ENCODE measurements at regions not wholly inside any gene's neighbourhood (a gene's known extent, or its start where the extent isn't known, plus 50 kb on each side); places are given as distances from the start of the nearest gene placed in this dataset.

DNA sequence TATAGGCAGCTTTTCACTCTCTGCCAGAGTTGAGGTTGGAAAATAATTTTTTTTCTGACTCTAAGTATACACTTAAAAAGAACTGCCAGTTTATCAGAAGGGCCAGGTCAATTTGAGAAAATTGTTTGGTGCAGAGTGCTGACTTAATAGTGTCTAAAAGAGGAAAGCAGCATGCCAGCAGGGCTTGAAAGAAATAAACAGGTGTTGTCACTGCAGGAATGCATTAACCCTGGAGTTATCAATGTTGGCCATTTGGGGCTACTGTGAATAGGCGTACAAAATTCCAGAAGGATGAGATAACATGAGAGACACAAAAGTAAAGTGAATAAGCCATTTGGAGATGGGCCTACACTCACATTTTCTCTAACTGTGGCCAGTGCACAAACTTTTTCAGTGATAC is 220.6 kb upstream of the PLD5 start:
- Histone ChIP-seq H3K9me3 (ENCODE audit: control extremely low read depth in 1 of 5, control insufficient read depth in 4 of 5, insufficient read depth in 2 of 5, low read depth in 1 of 5, low read length in 4 of 5) (peaks cover 0 to 1% (median 0%) of the 10 kb centered on the region in 5 experiments), H3K27me3 (replicated peaks in 2 of 5; ENCODE audit: control insufficient read depth in 4 of 5, insufficient read depth in 5 of 5, low read length in 4 of 5) (no peaks in the 10 kb centered on the region), H3K4me3 (ENCODE audit: control insufficient read depth in 1 of 7, extremely low read depth in 1 of 7, insufficient read depth in 4 of 7, low read depth in 2 of 7, low read length in 6 of 7) (no peak overlapping the region), H3K27ac (ENCODE audit: insufficient read depth in 1 of 2, low read depth in 1 of 2, low read length in 2 of 2, poor library complexity in 1 of 2, severe bottlenecking in 2 of 2) (no peak overlapping the region), H3K4me1 (ENCODE audit: control extremely low read depth in 1 of 4, control insufficient read depth in 4 of 4, insufficient read depth in 4 of 4, low read length in 3 of 4) (no peaks in the 10 kb centered on the region), H3K36me3 (ENCODE audit: control insufficient read depth in 4 of 4, insufficient read depth in 4 of 4, low read length in 3 of 4) (no peaks in the 10 kb centered on the region)
- WGBS (ENCODE audit: insufficient coverage), result 100% methylated on average over 1 of the region's 1 CpG
- CTCF ChIA-PET, result no interaction called here
- DNase-seq, result no peak
- POLR2A ChIA-PET, result no interaction called here

DNA sequence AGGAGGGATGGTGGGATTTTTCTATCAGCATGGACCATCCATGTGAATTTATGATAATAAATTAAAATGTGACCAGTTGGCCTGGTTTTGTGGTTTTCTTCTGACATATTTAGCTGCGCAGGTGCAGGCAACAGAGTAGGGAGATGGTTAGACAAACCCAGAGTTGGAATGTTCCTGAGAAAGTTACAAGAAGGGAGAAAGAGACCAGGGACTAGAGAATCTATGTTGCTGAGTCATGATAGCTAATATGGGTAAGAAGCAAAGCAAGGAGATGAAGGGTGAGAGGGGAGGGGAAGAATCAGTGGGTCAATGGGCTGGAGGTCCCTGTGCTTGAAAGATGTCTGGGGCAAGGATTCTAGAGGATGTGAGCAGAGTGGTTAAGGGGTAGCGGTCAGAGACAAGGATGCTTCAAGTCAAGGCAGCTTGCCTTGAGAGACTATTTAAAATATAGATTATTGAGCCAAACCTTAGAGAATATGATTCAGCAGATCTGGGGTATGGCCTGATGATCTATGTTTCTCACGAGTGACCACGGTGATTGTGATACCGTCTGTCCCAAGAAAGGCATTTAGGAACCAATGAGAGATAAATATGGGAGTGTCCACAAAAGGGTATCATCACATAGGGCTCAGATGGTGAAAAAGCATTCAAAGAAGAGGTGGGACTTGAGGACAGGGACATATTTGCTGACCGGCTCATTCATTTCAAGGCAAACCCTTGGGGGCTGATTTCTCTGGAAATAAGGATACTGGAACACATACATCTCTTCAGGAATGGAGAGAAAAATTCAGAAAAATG is 219.7 kb upstream of the PLD5 start:
- Histone ChIP-seq H3K4me1 (ENCODE audit: control extremely low read depth in 1 of 4, control insufficient read depth in 4 of 4, insufficient read depth in 4 of 4, low read length in 3 of 4) (no peaks in the 10 kb centered on the region), H3K27ac (ENCODE audit: insufficient read depth in 1 of 2, low read depth in 1 of 2, low read length in 2 of 2, poor library complexity in 1 of 2, severe bottlenecking in 2 of 2) (no peak overlapping the region), H3K9me3 (ENCODE audit: control extremely low read depth in 1 of 5, control insufficient read depth in 4 of 5, insufficient read depth in 2 of 5, low read depth in 1 of 5, low read length in 4 of 5) (peaks cover 0 to 1% (median 0%) of the 10 kb centered on the region in 5 experiments), H3K27me3 (replicated peaks in 2 of 5; ENCODE audit: control insufficient read depth in 4 of 5, insufficient read depth in 5 of 5, low read length in 4 of 5) (no peaks in the 10 kb centered on the region), H3K4me3 (ENCODE audit: control insufficient read depth in 1 of 7, extremely low read depth in 1 of 7, insufficient read depth in 4 of 7, low read depth in 2 of 7, low read length in 6 of 7) (no peak overlapping the region), H3K36me3 (ENCODE audit: control insufficient read depth in 4 of 4, insufficient read depth in 4 of 4, low read length in 3 of 4) (no peaks in the 10 kb centered on the region)
- 94% methylated on average over 6 of the region's 6 CpGs for WGBS (ENCODE audit: insufficient coverage)
- no peak for DNase-seq
- POLR2A ChIA-PET, result no interaction called here
- CTCF ChIA-PET, result no interaction called here

DNA sequence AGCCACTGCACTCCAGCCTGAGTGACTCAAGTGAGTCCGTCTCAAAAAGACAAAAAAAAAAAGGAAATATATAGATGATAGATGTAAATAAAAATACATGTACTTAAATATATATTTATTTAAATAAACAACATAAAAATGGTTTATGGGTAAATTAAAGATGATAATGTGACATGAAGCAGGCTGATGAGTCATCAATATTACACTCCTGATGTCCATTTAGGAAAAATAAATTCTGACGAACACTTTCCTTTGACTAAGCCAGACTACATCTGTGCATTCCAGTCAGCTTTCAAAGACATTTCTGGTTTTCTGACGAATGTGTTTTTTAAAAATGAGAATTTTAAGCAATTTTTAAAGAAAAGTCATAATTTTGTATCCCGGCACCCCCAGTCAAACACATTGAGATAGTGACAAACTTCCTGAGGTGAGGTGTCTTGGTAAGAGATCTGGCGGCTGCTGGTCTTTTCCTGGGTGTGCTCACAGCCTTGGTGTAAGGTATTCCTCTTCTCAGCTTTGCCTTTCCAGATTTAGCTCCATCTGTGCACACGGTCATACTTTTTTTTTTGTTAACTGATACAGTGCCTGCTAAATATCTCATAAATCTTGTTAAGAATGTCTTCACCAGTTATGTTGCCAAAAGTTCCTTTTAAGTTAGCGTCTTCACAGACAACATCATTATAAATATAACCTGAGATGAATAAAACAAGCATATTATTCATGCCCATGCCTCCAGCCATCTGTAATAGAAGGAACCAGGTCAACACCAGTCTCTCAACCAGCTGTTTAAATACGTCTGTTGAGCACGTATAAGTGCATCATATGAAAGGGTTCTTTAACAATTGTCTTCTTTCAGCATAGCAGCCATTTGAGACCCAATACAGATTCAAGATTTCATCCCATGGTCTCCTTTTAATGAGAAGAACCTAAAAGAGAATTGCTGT is 214.5 kb upstream of the PLD5 start:
- CTCF ChIA-PET, result no interaction called here
- 97% methylated on average over 4 of the region's 9 CpGs for WGBS (ENCODE audit: insufficient coverage)
- Histone ChIP-seq H3K4me3 (ENCODE audit: control insufficient read depth in 1 of 7, extremely low read depth in 1 of 7, insufficient read depth in 4 of 7, low read depth in 2 of 7, low read length in 6 of 7) (no peak overlapping the region), H3K27ac (ENCODE audit: insufficient read depth in 1 of 2, low read depth in 1 of 2, low read length in 2 of 2, poor library complexity in 1 of 2, severe bottlenecking in 2 of 2) (no peak overlapping the region), H3K27me3 (replicated peaks in 2 of 5; ENCODE audit: control insufficient read depth in 4 of 5, insufficient read depth in 5 of 5, low read length in 4 of 5) (no peaks in the 10 kb centered on the region), H3K9me3 (ENCODE audit: control extremely low read depth in 1 of 5, control insufficient read depth in 4 of 5, insufficient read depth in 2 of 5, low read depth in 1 of 5, low read length in 4 of 5) (peaks cover 0 to 1% (median 0%) of the 10 kb centered on the region in 5 experiments), H3K36me3 (ENCODE audit: control insufficient read depth in 4 of 4, insufficient read depth in 4 of 4, low read length in 3 of 4) (no peaks in the 10 kb centered on the region), H3K4me1 (ENCODE audit: control extremely low read depth in 1 of 4, control insufficient read depth in 4 of 4, insufficient read depth in 4 of 4, low read length in 3 of 4) (no peaks in the 10 kb centered on the region)
- no peak for DNase-seq
- POLR2A ChIA-PET, result no interaction called here

DNA sequence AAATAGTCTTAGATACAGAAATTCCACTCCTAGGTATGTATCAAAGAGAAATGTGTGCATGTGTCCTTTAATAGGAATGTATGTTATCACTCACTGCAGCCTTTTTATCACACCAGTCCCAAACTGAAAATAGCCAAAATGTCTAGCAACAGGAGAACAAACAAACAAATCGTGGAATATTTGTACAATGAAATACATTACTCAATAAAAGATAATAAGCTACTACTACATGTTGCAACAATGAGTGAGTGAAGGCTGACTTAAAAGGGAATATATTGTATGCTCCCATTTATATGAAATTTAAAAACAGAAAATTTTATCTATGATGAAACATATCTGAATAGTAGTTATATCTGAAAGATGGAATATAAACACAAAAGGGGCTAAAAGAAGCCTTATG is 212.1 kb upstream of the PLD5 start:
- DNase-seq, result no peak
- ChIA-PET CTCF (no interaction called here), POLR2A (no interaction called here)
- H3K4me1 ChIP-seq (ENCODE audit: control extremely low read depth in 1 of 4, control insufficient read depth in 4 of 4, insufficient read depth in 4 of 4, low read length in 3 of 4), result no peaks in the 10 kb centered on the region
- no CpG with 5 or more reads among the region's 1 CpG for WGBS (ENCODE audit: insufficient coverage)
- H3K36me3 ChIP-seq (ENCODE audit: control insufficient read depth in 4 of 4, insufficient read depth in 4 of 4, low read length in 3 of 4), result no peaks in the 10 kb centered on the region
- H3K4me3 ChIP-seq (ENCODE audit: control insufficient read depth in 1 of 7, extremely low read depth in 1 of 7, insufficient read depth in 4 of 7, low read depth in 2 of 7, low read length in 6 of 7), result no peak overlapping the region
- H3K9me3 ChIP-seq (ENCODE audit: control extremely low read depth in 1 of 5, control insufficient read depth in 4 of 5, insufficient read depth in 2 of 5, low read depth in 1 of 5, low read length in 4 of 5), result peaks cover 0 to 3% (median 0%) of the 10 kb centered on the region in 5 experiments
- no peaks in the 10 kb centered on the region for H3K27me3 ChIP-seq (replicated peaks in 2 of 5; ENCODE audit: control insufficient read depth in 4 of 5, insufficient read depth in 5 of 5, low read length in 4 of 5)
- no peak overlapping the region for H3K27ac ChIP-seq (ENCODE audit: insufficient read depth in 1 of 2, low read depth in 1 of 2, low read length in 2 of 2, poor library complexity in 1 of 2, severe bottlenecking in 2 of 2)

DNA sequence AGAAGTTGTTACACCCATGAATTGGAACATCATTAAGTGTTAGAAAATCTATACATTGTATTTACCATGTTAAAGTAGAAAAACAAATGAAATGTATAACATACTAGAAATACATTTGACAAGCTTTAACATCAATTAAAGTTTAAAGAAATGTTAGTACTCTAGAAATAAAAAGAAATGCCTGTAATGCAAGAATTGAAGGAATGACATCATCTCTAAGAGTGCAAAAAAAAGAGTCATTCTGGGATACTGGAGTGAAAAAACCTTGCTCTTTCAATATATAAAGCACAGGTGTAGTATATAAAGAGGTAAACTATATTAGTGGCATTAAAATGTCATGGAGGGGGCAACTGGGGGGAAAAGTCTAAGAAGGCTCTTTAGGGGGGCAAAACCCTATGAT is 210.8 kb upstream of the PLD5 start:
- CTCF ChIA-PET, result no interaction called here
- no peak overlapping the region for H3K27ac ChIP-seq (ENCODE audit: insufficient read depth in 1 of 2, low read depth in 1 of 2, low read length in 2 of 2, poor library complexity in 1 of 2, severe bottlenecking in 2 of 2)
- DNase-seq, result no peak
- H3K36me3 ChIP-seq (ENCODE audit: control insufficient read depth in 4 of 4, insufficient read depth in 4 of 4, low read length in 3 of 4), result no peaks in the 10 kb centered on the region
- no peaks in the 10 kb centered on the region for H3K4me1 ChIP-seq (ENCODE audit: control extremely low read depth in 1 of 4, control insufficient read depth in 4 of 4, insufficient read depth in 4 of 4, low read length in 3 of 4)
- peaks cover 0 to 3% (median 0%) of the 10 kb centered on the region in 5 experiments for H3K9me3 ChIP-seq (ENCODE audit: control extremely low read depth in 1 of 5, control insufficient read depth in 4 of 5, insufficient read depth in 2 of 5, low read depth in 1 of 5, low read length in 4 of 5)
- H3K4me3 ChIP-seq (ENCODE audit: control insufficient read depth in 1 of 7, extremely low read depth in 1 of 7, insufficient read depth in 4 of 7, low read depth in 2 of 7, low read length in 6 of 7), result no peak overlapping the region
- H3K27me3 ChIP-seq (replicated peaks in 2 of 5; ENCODE audit: control insufficient read depth in 4 of 5, insufficient read depth in 5 of 5, low read length in 4 of 5), result no peaks in the 10 kb centered on the region
- POLR2A ChIA-PET, result no interaction called here

DNA sequence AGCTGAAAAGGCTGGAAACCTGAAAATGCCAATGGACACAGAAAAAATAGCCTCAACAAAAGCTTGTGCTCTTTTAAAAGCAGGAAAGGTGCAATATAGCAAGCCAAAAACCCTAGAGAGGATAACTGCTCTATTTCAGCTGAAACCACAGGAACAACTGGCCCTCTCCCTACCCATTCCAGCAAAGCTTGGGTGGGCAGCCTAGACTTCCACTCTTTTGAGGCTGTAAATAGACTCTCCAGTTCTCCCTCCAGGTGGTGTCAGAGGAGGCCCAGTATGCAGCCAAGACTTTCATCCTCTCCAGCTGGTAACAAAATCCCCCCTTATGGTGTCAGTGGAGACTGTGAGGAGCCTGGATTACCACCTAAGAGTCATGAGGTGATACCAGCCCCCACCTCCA is 206.9 kb upstream of the PLD5 start:
- no peak for DNase-seq
- POLR2A ChIA-PET, result no interaction called here
- Histone ChIP-seq H3K27ac (ENCODE audit: insufficient read depth in 1 of 2, low read depth in 1 of 2, low read length in 2 of 2, poor library complexity in 1 of 2, severe bottlenecking in 2 of 2) (no peak overlapping the region), H3K4me1 (ENCODE audit: control extremely low read depth in 1 of 4, control insufficient read depth in 4 of 4, insufficient read depth in 4 of 4, low read length in 3 of 4) (no peaks in the 10 kb centered on the region), H3K36me3 (ENCODE audit: control insufficient read depth in 4 of 4, insufficient read depth in 4 of 4, low read length in 3 of 4) (no peaks in the 10 kb centered on the region), H3K4me3 (ENCODE audit: control insufficient read depth in 1 of 7, extremely low read depth in 1 of 7, insufficient read depth in 4 of 7, low read depth in 2 of 7, low read length in 6 of 7) (no peak overlapping the region), H3K9me3 (ENCODE audit: control extremely low read depth in 1 of 5, control insufficient read depth in 4 of 5, insufficient read depth in 2 of 5, low read depth in 1 of 5, low read length in 4 of 5) (peaks cover 0 to 3% (median 0%) of the 10 kb centered on the region in 5 experiments), H3K27me3 (replicated peaks in 2 of 5; ENCODE audit: control insufficient read depth in 4 of 5, insufficient read depth in 5 of 5, low read length in 4 of 5) (no peaks in the 10 kb centered on the region)
- CTCF ChIA-PET, result no interaction called here

DNA sequence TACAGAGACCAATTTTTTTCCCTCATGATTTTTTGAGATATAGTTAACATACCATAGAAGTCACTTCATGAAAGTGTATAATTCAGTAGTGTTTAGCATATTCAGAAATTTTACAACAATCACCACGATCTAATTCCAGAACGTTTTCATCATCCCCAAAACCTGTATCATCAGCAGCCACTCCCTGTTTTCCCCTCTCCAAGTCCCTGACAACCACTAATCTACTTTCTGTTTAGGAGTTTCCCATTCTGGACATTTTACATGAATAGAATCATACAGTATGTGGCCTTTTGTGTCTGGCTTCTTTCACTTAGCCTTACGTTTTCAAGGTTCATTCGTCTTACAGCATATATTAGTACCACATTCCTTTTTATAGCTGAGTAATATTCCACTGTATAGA is 204.2 kb upstream of the PLD5 start:
- H3K4me1 ChIP-seq (ENCODE audit: control extremely low read depth in 1 of 4, control insufficient read depth in 4 of 4, insufficient read depth in 4 of 4, low read length in 3 of 4), result no peaks in the 10 kb centered on the region
- H3K36me3 ChIP-seq (ENCODE audit: control insufficient read depth in 4 of 4, insufficient read depth in 4 of 4, low read length in 3 of 4), result no peaks in the 10 kb centered on the region
- CTCF ChIA-PET, result no interaction called here
- no peaks in the 10 kb centered on the region for H3K27me3 ChIP-seq (replicated peaks in 2 of 5; ENCODE audit: control insufficient read depth in 4 of 5, insufficient read depth in 5 of 5, low read length in 4 of 5)
- no peak overlapping the region for H3K4me3 ChIP-seq (ENCODE audit: control insufficient read depth in 1 of 7, extremely low read depth in 1 of 7, insufficient read depth in 4 of 7, low read depth in 2 of 7, low read length in 6 of 7)
- DNase-seq, result no peak
- peaks cover 0 to 3% (median 0%) of the 10 kb centered on the region in 5 experiments for H3K9me3 ChIP-seq (ENCODE audit: control extremely low read depth in 1 of 5, control insufficient read depth in 4 of 5, insufficient read depth in 2 of 5, low read depth in 1 of 5, low read length in 4 of 5)
- POLR2A ChIA-PET, result no interaction called here
- WGBS (ENCODE audit: insufficient coverage), result 89% methylated on average over 3 of the region's 4 CpGs
- no peak overlapping the region for H3K27ac ChIP-seq (ENCODE audit: insufficient read depth in 1 of 2, low read depth in 1 of 2, low read length in 2 of 2, poor library complexity in 1 of 2, severe bottlenecking in 2 of 2)
